ENCODE measurements at regions not wholly inside any gene's neighbourhood (a gene's known extent, or its start where the extent isn't known, plus 50 kb on each side); places are given as distances from the start of the nearest gene placed in this dataset.

DNA sequence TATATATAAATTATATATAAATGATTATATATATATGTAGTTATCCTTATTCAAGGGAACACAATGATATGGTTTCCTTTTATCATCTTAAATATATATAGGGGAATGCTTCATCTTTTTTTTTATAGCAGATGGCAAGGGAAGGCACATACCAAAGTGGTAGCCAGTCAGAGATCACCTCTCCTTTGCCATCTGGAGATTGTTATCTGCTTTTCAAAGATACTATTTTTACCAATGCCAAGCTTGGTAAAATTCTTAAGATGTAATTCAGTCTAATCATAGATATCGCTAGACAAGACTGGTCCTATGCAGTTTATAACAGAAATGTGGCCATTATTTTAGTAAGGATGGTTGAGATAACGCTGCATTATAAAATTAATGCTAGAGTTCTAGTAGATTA, 64.7 kb upstream of the DSEL start:
- TF ChIP-seq, protein P1, sequence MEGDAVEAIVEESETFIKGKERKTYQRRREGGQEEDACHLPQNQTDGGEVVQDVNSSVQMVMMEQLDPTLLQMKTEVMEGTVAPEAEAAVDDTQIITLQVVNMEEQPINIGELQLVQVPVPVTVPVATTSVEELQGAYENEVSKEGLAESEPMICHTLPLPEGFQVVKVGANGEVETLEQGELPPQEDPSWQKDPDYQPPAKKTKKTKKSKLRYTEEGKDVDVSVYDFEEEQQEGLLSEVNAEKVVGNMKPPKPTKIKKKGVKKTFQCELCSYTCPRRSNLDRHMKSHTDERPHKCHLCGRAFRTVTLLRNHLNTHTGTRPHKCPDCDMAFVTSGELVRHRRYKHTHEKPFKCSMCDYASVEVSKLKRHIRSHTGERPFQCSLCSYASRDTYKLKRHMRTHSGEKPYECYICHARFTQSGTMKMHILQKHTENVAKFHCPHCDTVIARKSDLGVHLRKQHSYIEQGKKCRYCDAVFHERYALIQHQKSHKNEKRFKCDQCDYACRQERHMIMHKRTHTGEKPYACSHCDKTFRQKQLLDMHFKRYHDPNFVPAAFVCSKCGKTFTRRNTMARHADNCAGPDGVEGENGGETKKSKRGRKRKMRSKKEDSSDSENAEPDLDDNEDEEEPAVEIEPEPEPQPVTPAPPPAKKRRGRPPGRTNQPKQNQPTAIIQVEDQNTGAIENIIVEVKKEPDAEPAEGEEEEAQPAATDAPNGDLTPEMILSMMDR (IDR thresholded peaks at IDR 0.05): no peak
- TF ChIP-seq POLR2AphosphoS5 (IDR thresholded peaks at IDR 0.05; ENCODE audit: low read depth, low read length): no peak
- no peak for TF ChIP-seq SIN3A (IDR thresholded peaks at IDR 0.05; ENCODE audit: borderline replicate concordance, insufficient read depth, low read depth, low read length)
- TF ChIP-seq TCF7L2 (IDR thresholded peaks at IDR 0.05; ENCODE audit: low read depth, low read length): no peak
- TF ChIP-seq, protein P2, sequence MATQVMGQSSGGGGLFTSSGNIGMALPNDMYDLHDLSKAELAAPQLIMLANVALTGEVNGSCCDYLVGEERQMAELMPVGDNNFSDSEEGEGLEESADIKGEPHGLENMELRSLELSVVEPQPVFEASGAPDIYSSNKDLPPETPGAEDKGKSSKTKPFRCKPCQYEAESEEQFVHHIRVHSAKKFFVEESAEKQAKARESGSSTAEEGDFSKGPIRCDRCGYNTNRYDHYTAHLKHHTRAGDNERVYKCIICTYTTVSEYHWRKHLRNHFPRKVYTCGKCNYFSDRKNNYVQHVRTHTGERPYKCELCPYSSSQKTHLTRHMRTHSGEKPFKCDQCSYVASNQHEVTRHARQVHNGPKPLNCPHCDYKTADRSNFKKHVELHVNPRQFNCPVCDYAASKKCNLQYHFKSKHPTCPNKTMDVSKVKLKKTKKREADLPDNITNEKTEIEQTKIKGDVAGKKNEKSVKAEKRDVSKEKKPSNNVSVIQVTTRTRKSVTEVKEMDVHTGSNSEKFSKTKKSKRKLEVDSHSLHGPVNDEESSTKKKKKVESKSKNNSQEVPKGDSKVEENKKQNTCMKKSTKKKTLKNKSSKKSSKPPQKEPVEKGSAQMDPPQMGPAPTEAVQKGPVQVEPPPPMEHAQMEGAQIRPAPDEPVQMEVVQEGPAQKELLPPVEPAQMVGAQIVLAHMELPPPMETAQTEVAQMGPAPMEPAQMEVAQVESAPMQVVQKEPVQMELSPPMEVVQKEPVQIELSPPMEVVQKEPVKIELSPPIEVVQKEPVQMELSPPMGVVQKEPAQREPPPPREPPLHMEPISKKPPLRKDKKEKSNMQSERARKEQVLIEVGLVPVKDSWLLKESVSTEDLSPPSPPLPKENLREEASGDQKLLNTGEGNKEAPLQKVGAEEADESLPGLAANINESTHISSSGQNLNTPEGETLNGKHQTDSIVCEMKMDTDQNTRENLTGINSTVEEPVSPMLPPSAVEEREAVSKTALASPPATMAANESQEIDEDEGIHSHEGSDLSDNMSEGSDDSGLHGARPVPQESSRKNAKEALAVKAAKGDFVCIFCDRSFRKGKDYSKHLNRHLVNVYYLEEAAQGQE (IDR thresholded peaks at IDR 0.05; ENCODE audit: insufficient read depth in 1 of 2, low read depth in 2 of 2, low read length in 1 of 2): no peak
- Histone ChIP-seq H3K27me3 (ENCODE audit: control insufficient read depth, insufficient read depth, low read length) (no peaks in the 10 kb centered on the region), H3K4me3 (ENCODE audit: low read depth in 2 of 2, low read length in 2 of 2) (no peak overlapping the region), H3K4me1 (ENCODE audit: control insufficient read depth, insufficient read depth, low read length) (no peaks in the 10 kb centered on the region), H3K9me3 (ENCODE audit: control insufficient read depth, insufficient read depth, low read depth, low read length) (no peaks in the 10 kb centered on the region), H3K27ac (ENCODE audit: low read length) (no peak overlapping the region), H3K36me3 (ENCODE audit: control insufficient read depth, insufficient read depth, low read length) (no peaks in the 10 kb centered on the region)
- POLR2A ChIA-PET: no interaction called here
- in situ Hi-C loops (cut with HindIII; ENCODE audit: low pct_unique_long_range_greater_than_20kb, low sequenced_read_pairs) (no loop called here), intact Hi-C loops (cut with micrococcal nuclease; ENCODE audit: unreplicated experiment) (no loop called here)
- DNase-seq (ENCODE audit: low read depth, low spot score) (no peak), ATAC-seq (no peak)
- BruUV-seq (replicated peaks): no TSS peak
- CTCF ChIA-PET: no interaction called here

DNA sequence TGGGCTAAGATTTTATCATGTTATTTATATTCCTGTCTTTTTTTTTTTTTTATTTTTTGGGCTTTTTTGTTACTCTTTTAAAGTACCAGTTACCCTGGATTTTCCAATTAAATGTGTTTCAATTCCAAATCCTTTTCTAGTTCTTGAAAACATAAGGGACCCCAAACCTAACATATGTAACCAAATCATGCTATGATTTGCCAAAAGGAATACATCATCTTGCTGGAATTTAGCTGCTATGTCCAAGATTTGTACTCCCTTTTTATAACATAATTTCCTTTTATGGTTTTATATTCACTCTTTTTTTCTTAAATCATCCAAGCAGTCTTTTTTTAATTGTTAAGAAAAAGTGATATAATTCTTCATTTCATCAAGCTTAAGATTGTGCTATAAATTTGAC, 60.9 kb upstream of the DSEL start:
- no TSS peak for BruUV-seq (replicated peaks)
- H3K27ac ChIP-seq (ENCODE audit: low read length): no peak overlapping the region
- TF ChIP-seq SIN3A (IDR thresholded peaks at IDR 0.05; ENCODE audit: borderline replicate concordance, insufficient read depth, low read depth, low read length): no peak
- TF ChIP-seq, protein P2 (IDR thresholded peaks at IDR 0.05; ENCODE audit: insufficient read depth in 1 of 2, low read depth in 2 of 2, low read length in 1 of 2): no peak
- no peak for TF ChIP-seq POLR2AphosphoS5 (IDR thresholded peaks at IDR 0.05; ENCODE audit: low read depth, low read length)
- no peak for TF ChIP-seq TCF7L2 (IDR thresholded peaks at IDR 0.05; ENCODE audit: low read depth, low read length)
- TF ChIP-seq, protein P1 (IDR thresholded peaks at IDR 0.05): no peak
- DNase-seq (ENCODE audit: low read depth, low spot score): no peak
- in situ Hi-C loops (cut with HindIII; ENCODE audit: low pct_unique_long_range_greater_than_20kb, low sequenced_read_pairs): no loop called here
- ChIA-PET CTCF (interaction anchor here (0.6 kb wide), 1 partner anchor 61 kb away, joined by 17 read pairs; the partner anchor contains the start of gene DSEL), POLR2A (no interaction called here)
- no peak overlapping the region for H3K4me3 ChIP-seq (ENCODE audit: low read depth in 2 of 2, low read length in 2 of 2)
- H3K36me3 ChIP-seq (ENCODE audit: control insufficient read depth, insufficient read depth, low read length): no peaks in the 10 kb centered on the region
- no peaks in the 10 kb centered on the region for H3K9me3 ChIP-seq (ENCODE audit: control insufficient read depth, insufficient read depth, low read depth, low read length)
- no peaks in the 10 kb centered on the region for H3K27me3 ChIP-seq (ENCODE audit: control insufficient read depth, insufficient read depth, low read length)
- intact Hi-C loops (cut with micrococcal nuclease; ENCODE audit: unreplicated experiment): no loop called here
- no peak for ATAC-seq
- no peaks in the 10 kb centered on the region for H3K4me1 ChIP-seq (ENCODE audit: control insufficient read depth, insufficient read depth, low read length)
